GM18508 (cell line): ENCODE measurements at regions not wholly inside any gene's neighbourhood (a gene's known extent, or its start where the extent isn't known, plus 50 kb on each side); places are given as distances from the start of the nearest gene placed in this dataset.

ENCODE experiments used
- ATAC-seq: cut with Tn5 transposase; IDR thresholded peaks from one replicate; pipeline ENCODE4 v1.9.1; 2021; ENCODE audit warnings: moderate number of reproducible peaks; ENCODE audit not compliant: insufficient read depth, unreplicated experiment

- ATAC-seq: no peak
These were observed 513.9 kb downstream of the TLE4 start for GRCh38 chr9:80085668-80086067.

- ATAC-seq: no peak
These were observed 510.4 kb downstream of the TLE4 start for GRCh38 chr9:80082213-80082612.

GRCh38 chr9:80078826-80079225 is 507.1 kb downstream of the TLE4 start:
- no peak for ATAC-seq

GRCh38 chr9:80077059-80077458 is 505.3 kb downstream of the TLE4 start:
- ATAC-seq: no peak

- ATAC-seq: no peak
These were observed 504.4 kb downstream of the TLE4 start for GRCh38 chr9:80076162-80076561.

DNA sequence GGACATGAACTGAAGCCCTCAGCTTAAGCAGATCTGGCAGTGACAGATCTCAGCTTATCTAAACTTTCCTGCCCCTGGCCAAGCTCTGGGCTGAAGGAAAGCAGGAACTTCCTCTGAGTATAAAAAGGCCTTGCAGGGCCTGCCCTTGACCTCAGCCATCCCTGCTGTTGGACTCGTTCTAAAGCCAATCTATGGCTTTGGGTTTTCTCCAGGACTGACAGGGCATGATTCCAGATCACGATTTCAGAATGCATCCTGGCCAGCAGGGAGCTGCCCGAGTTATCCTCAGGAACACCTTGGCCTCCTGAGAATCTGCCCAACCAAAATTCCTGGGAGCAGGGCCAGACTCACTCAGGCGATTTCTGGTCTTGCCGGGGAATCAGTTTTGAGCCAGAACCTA is 502.7 kb downstream of the TLE4 start:
- ATAC-seq: no peak

DNA sequence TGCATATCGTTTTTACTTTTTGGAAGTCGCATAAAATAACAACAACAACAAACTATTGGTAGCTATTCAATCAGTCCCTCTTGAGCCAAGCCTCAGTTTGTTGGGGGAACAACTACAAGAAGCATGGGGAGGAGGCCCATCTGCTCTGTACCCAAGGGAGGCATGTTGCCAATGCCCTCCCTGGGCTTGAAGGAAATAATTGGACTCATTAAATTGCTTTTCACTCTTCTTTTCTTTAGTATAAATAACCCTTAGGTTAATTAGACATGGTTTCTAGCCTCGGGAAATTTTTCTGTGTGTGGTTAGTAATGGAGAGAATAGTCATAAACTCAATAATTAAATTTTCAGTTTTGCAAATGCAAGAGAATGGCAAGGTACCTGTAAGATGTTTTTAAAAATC is 500.7 kb downstream of the TLE4 start:
- no peak for ATAC-seq

GRCh38 chr9:80070071-80070742 is 498.4 kb downstream of the TLE4 start:
- ATAC-seq: no peak

GRCh38 chr9:80066931-80067330 is 495.2 kb downstream of the TLE4 start:
- ATAC-seq: no peak

- ATAC-seq: no peak
These were observed 490.8 kb downstream of the TLE4 start for GRCh38 chr9:80062567-80062966.

DNA sequence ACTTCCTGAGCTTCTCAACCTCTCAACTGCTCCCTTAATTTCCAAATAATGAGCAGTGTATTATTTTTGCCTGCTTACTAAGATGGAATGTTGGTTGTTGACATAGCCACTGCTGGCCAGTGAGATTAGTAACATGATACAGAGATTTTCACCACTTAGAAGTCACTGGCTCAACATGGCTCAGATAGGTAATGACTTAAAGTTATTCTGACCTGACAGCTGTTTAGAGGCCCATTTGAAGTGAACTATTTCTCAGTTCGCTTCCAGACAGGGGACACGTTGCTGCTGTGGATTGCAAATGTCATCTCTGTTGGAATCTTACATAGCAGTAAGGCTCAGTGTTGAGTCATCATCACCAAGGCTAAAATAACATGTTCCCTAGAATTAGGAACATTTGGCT is 490.2 kb downstream of the TLE4 start:
- no peak for ATAC-seq

DNA sequence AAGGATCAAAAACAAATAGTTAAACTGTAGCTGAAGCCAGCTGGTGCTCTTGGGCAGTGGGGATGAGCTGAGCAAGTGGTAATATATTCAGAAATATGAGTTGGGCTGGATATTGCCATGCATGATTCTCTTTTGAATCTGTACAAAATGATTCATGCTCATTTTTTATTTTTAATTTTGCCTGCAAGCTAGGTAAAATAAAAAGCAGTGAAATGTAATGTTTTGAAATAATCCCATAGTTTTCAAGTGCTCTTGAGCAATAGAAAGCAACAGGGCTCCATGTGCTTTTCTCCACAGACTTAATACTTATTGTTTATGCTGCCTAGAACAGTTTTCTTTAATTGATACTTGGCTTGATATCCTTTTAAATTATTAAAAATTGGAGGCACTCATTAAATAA is 489.3 kb downstream of the TLE4 start:
- ATAC-seq: no peak

- ATAC-seq: no peak
These were observed 488.2 kb downstream of the TLE4 start for GRCh38 chr9:80059979-80060378.

- no peak for ATAC-seq
These were observed 487.4 kb downstream of the TLE4 start for GRCh38 chr9:80059191-80059590.

- ATAC-seq: no peak
These were observed 481.1 kb downstream of the TLE4 start for GRCh38 chr9:80052830-80053229.

- no peak for ATAC-seq
These were observed 477.5 kb downstream of the TLE4 start for GRCh38 chr9:80049096-80049782.

- ATAC-seq: no peak
These were observed 474.7 kb downstream of the TLE4 start for GRCh38 chr9:80046481-80046880.

DNA sequence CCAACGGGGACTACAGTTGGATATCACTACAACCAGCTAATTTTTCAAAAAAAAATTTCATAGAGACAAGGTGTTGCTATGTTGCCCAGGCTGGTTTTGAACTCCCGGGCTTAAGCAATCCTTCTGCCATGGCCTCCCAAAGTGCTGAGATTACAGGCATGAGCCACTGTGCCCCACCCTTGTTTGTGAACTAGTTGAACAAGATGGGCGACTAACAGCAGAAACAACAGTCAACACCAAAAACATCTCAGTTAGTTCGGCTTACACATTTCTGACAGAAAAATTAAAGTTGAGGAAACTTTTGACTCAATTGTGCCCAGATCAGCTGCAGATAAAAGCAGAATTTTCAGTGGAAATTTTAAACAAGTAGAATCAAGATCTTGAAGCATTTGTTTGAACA is 470.1 kb downstream of the TLE4 start:
- no peak for ATAC-seq

DNA sequence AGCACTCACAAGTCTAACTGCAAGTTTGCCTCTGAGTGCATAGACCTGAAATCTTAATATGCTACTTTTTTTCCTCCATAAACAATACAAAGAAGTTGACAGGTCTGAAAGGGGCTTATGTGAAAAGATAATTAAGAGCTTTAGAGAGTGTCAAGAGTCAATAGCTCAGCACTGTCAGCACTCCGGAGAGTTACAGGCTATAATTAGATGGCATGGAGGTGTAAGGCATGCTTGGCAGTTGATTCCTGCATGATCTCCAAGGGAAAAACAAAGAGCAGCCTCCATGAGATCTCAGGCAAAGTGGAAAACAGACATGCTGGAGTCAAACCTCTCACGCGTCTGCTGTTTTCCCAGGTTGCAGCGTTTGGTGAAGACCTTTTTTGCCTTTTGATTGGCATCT is 468.7 kb downstream of the TLE4 start:
- no peak for ATAC-seq

GRCh38 chr9:80030801-80031200 is 459.0 kb downstream of the TLE4 start:
- no peak for ATAC-seq

DNA sequence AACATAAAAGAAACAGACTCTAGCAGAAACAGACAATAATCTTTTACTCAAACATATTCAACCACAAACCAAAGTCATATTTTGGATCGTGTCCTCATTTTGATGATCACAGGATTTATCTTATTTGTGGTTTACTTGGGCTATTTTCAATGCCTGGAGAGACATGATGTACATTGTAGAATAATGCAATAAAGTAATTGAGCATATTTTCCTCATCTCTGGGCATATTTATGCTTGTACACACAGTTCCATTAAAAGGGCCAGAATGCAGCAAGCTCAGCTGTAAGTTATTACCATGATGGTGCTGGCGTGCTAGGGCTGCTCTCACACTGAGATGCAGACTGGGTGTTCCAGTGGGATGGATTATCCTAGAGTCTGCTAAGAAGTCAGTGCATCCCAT is 456.7 kb downstream of the TLE4 start:
- no peak for ATAC-seq

DNA sequence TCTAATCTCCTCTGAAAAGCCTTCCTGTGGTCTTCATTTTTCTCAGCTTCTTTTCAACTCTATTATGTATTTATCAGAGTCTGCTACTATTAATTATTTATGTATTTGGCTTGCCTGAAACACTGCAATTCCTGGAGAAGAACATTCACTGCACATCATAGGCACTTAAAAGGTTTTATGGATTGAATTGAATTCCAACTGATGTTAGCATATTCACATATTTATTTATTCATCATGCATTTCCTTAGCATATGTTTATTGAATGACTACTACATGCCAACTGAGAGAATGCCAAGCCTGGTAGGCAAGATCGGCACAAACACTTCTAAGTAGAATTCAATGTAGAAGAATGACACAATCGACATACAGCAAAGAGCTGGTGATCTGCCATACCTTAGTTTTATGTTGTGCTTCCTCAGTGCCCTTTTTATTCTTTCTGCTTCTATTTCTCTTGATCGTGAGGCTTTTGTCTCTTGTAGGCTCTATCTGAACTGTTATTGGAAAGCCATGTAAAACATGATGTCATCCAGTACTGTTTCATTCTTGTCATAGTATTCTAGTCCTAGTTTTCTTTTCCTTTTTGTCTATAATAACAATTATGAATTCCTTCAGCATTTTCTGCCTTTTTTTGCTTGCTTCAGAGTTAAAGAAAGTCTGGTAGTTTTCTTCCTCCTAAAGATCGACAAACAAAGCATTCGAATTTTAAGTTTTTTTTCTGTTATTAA is 454.2 kb downstream of the TLE4 start:
- ATAC-seq: no peak
